ENCODE measurements at regions not wholly inside any gene's neighbourhood (a gene's known extent, or its start where the extent isn't known, plus 50 kb on each side); places are given as distances from the start of the nearest gene placed in this dataset.
"Not testable (repeated sequence)": the region's sequence is repeated elsewhere in the genome, so short reads cannot be mapped to it uniquely, and the experiment has no call there.

DNA sequence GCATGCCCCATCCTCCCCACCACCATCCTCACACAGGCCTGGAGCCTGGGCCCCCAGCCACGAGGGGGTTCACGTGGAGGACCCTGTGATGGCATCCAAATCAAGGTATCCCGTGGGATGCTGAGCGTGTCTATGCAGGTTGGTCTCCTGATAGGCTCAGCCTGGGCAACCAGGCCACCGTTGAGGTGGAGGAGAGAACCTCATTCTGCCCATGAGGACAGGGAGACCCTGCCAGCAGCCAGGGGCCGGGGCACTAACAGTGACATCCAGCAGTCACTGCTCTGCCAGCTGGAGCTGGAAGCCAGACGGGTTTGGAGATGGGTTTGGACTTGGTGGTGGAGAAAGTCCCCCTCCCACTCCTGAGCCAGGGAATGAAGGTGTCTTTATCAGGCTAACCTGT, 582.8 kb downstream of the MATN1 start:
- Histone ChIP-seq H3K4me3 (ENCODE audit: insufficient read depth, low read depth, low read length, poor library complexity, severe bottlenecking) (no peak overlapping the region), H3K4me1 (ENCODE audit: control insufficient read depth, insufficient read depth, low read length, poor library complexity, severe bottlenecking) (no peaks in the 10 kb centered on the region), H3K9me3 (ENCODE audit: control insufficient read depth, low read length) (no peaks in the 10 kb centered on the region), H3K36me3 (ENCODE audit: control insufficient read depth, insufficient read depth, low read length) (no peaks in the 10 kb centered on the region), H3K27me3 (replicated peaks; ENCODE audit: control insufficient read depth, insufficient read depth, low read length, poor library complexity, severe bottlenecking) (no peaks in the 10 kb centered on the region), H3K27ac (ENCODE audit: insufficient read depth, low read length, poor library complexity, severe bottlenecking) (no peak overlapping the region)
- no peak for DNase-seq

DNA sequence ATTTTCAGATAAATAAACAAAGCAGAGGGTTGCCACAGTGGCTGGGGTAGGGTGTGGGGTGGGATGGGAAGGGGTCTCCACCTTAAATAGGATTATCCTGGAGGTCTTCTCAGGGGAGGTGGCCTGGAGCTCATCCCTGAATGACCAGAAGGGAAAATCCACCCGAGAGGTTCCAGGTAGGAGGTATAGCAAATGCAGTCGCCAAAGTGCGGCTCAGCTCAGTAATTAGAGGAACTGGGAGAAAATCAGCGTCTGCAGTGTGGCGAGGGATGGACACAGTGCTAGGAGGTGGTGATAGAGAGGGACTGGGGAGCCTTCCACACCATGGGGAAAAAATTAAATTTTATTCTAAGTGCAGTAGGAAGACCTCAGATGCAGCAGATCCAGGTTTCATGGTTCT, 584.5 kb downstream of the MATN1 start:
- no peak overlapping the region for H3K27ac ChIP-seq (ENCODE audit: insufficient read depth, low read length, poor library complexity, severe bottlenecking)

DNA sequence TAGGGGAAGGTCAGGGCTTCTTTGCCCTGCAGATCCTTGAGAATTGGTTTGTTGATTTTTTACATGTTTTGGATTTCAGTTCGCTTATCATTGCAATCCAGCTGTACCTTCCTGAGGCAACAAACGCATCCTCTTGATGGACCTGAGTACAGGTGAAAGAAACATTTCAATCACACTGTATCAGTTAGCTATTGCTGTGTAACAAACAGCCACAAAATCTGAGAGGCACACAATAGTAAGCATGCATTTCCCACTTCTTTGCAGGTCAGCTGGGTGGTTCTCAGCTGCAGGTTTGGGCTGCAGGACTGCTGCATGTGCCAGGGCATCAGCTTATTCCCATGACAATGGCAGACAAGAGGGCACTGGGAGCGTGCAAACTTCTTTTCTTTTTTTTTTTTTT, 586.4 kb downstream of the MATN1 start:
- Histone ChIP-seq H3K4me3 (ENCODE audit: insufficient read depth, low read depth, low read length, poor library complexity, severe bottlenecking) (no peak overlapping the region), H3K27me3 (replicated peaks; ENCODE audit: control insufficient read depth, insufficient read depth, low read length, poor library complexity, severe bottlenecking) (no peaks in the 10 kb centered on the region), H3K27ac (ENCODE audit: insufficient read depth, low read length, poor library complexity, severe bottlenecking) (no peak overlapping the region), H3K9me3 (ENCODE audit: control insufficient read depth, low read length) (no peaks in the 10 kb centered on the region), H3K4me1 (ENCODE audit: control insufficient read depth, insufficient read depth, low read length, poor library complexity, severe bottlenecking) (no peaks in the 10 kb centered on the region), H3K36me3 (ENCODE audit: control insufficient read depth, insufficient read depth, low read length) (no peaks in the 10 kb centered on the region)
- no peak for DNase-seq

More for the DNA sequence above, 584.5 kb downstream of the MATN1 start:
- H3K4me1 ChIP-seq (ENCODE audit: control insufficient read depth, insufficient read depth, low read length, poor library complexity, severe bottlenecking) = no peaks in the 10 kb centered on the region
- H3K36me3 ChIP-seq (ENCODE audit: control insufficient read depth, insufficient read depth, low read length) = no peaks in the 10 kb centered on the region
- DNase-seq = no peak
- no peak overlapping the region for H3K4me3 ChIP-seq (ENCODE audit: insufficient read depth, low read depth, low read length, poor library complexity, severe bottlenecking)
- H3K9me3 ChIP-seq (ENCODE audit: control insufficient read depth, low read length) = no peaks in the 10 kb centered on the region
- H3K27me3 ChIP-seq (replicated peaks; ENCODE audit: control insufficient read depth, insufficient read depth, low read length, poor library complexity, severe bottlenecking) = no peaks in the 10 kb centered on the region

DNA sequence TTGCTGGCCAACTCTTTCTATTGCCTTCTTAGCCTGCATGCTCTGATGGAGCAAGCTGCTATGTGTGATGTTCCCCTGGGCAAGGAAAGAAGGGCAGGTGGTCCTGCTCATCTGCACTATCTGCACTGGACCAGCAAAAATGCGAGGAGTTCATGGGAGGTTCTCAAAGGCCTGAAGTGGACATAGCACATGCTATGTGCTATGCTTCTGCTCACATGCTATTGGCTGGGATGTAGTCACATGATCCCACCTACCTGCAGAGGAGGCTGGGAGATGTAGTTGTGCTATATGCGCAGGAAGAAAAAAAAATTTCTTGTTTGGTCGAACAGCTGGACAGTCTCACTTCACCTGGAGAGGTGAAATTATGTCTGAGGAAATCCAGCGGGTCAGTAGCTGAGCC, 587.7 kb downstream of the MATN1 start:
- Histone ChIP-seq H3K4me3 (ENCODE audit: insufficient read depth, low read depth, low read length, poor library complexity, severe bottlenecking) (no peak overlapping the region), H3K4me1 (ENCODE audit: control insufficient read depth, insufficient read depth, low read length, poor library complexity, severe bottlenecking) (no peaks in the 10 kb centered on the region), H3K36me3 (ENCODE audit: control insufficient read depth, insufficient read depth, low read length) (no peaks in the 10 kb centered on the region), H3K27me3 (replicated peaks; ENCODE audit: control insufficient read depth, insufficient read depth, low read length, poor library complexity, severe bottlenecking) (no peaks in the 10 kb centered on the region), H3K9me3 (ENCODE audit: control insufficient read depth, low read length) (no peaks in the 10 kb centered on the region), H3K27ac (ENCODE audit: insufficient read depth, low read length, poor library complexity, severe bottlenecking) (no peak overlapping the region)
- no peak for DNase-seq

DNA sequence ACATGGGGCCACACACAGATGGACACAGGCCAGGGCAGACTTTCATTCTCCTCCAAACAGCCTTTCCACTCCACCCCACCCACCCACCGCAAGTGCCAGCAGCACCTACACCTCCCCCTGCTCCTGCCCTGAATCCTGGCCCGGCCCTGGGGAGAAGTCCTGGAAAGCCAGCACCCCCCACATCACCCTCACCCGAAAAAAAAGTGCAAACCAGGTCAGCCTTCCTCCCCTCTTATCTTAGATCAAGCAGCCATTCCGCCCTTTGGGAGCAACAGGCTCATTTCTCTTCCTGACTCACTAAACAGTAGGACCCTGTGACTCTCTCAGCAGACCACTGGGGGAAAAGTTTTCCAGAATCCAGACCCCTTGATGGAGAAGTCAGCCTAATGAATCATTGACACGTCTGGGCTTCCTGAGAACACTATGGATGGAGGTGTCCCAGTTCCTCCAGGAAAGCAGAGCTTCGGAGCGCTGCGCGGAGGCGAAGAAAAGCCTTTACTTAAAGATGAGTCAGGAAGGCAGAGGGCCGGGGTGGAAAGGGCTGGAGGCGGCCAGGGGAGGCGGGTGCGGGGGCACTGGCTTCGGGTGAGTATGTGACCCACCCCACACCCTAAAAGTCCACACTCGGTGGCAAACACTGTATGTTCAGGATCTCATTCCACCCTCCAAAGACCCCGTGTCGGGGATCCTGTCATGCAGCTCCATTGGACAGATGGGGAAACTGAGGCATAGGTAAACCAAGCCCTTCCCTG, 588.7 kb downstream of the MATN1 start:
- no peak for DNase-seq
- H3K27ac ChIP-seq (ENCODE audit: insufficient read depth, low read length, poor library complexity, severe bottlenecking) = no peak overlapping the region
- no peaks in the 10 kb centered on the region for H3K36me3 ChIP-seq (ENCODE audit: control insufficient read depth, insufficient read depth, low read length)
- no peak overlapping the region for H3K4me3 ChIP-seq (ENCODE audit: insufficient read depth, low read depth, low read length, poor library complexity, severe bottlenecking)
- no peaks in the 10 kb centered on the region for H3K9me3 ChIP-seq (ENCODE audit: control insufficient read depth, low read length)
- H3K4me1 ChIP-seq (ENCODE audit: control insufficient read depth, insufficient read depth, low read length, poor library complexity, severe bottlenecking) = no peaks in the 10 kb centered on the region
- H3K27me3 ChIP-seq (replicated peaks; ENCODE audit: control insufficient read depth, insufficient read depth, low read length, poor library complexity, severe bottlenecking) = no peaks in the 10 kb centered on the region

DNA sequence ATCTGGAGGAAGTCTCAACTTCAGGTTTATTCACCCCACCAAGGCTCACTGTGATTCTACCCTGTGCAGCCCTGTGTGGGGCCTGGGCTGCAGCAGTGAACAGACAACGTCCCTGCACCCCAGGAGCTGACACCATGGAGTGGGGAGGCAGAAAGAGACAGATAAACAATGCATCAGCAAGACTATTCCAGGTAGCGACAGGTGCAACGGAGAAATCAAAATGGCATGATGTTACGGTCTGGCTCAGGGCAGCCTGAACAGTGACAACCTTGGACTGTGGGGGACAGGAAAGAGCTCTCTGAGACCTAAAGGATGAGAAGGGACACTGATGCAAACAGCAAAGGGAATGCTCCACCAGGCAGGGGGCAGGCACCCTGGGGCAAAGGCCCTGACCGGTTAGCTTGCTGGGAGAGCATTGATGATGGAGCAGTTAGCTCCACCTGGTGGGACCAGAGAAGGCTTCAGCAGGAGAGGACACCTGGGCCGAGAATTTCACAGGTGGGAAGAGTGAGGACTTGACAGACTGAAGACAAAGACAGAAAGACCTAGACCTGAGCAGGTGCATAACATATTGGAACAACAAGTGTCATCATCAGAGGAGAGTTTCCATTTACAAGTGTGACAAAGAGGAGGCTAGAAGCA, 589.9 kb downstream of the MATN1 start:
- H3K27ac ChIP-seq (ENCODE audit: insufficient read depth, low read length, poor library complexity, severe bottlenecking) = no peak overlapping the region
- no peaks in the 10 kb centered on the region for H3K36me3 ChIP-seq (ENCODE audit: control insufficient read depth, insufficient read depth, low read length)
- no peaks in the 10 kb centered on the region for H3K27me3 ChIP-seq (replicated peaks; ENCODE audit: control insufficient read depth, insufficient read depth, low read length, poor library complexity, severe bottlenecking)
- H3K9me3 ChIP-seq (ENCODE audit: control insufficient read depth, low read length) = no peaks in the 10 kb centered on the region
- no peaks in the 10 kb centered on the region for H3K4me1 ChIP-seq (ENCODE audit: control insufficient read depth, insufficient read depth, low read length, poor library complexity, severe bottlenecking)
- H3K4me3 ChIP-seq (ENCODE audit: insufficient read depth, low read depth, low read length, poor library complexity, severe bottlenecking) = no peak overlapping the region
- DNase-seq = no peak

DNA sequence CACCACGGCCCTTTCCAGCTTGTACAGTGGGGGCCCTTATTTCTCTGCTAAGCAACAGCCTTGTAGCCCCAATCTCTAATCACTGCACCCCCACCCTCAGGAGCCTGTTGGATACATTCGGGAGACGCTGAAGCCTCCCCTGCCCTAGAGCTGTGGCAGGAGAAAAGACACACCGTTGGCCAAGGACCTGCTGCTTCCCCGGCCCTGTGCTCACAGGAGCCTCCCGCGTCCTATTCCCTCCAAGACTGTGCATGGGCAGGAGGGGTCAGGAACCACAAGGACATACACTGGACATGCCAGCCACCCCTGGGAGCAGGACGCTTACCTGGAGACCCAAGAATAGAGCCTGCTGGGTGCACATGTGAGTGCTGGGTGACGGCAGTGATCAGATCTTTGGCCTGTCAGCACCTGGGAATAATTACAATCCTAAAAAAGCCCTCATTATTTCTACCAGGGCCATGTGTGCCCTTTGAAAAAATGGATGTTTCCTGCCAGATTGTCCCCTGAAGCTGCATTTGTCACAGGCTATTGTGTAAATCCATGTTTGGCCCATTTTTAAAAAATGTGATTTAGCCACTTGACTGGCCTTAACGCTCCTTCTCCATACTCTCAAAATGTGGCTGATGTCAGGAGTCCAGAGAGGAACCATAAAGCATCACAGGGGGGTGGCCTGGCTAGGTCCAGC, 590.6 kb downstream of the MATN1 start:
- no peaks in the 10 kb centered on the region for H3K36me3 ChIP-seq (ENCODE audit: control insufficient read depth, insufficient read depth, low read length)
- H3K4me3 ChIP-seq (ENCODE audit: insufficient read depth, low read depth, low read length, poor library complexity, severe bottlenecking) = no peak overlapping the region
- no peaks in the 10 kb centered on the region for H3K27me3 ChIP-seq (replicated peaks; ENCODE audit: control insufficient read depth, insufficient read depth, low read length, poor library complexity, severe bottlenecking)
- DNase-seq = no peak
- H3K4me1 ChIP-seq (ENCODE audit: control insufficient read depth, insufficient read depth, low read length, poor library complexity, severe bottlenecking) = no peaks in the 10 kb centered on the region
- H3K9me3 ChIP-seq (ENCODE audit: control insufficient read depth, low read length) = no peaks in the 10 kb centered on the region
- no peak overlapping the region for H3K27ac ChIP-seq (ENCODE audit: insufficient read depth, low read length, poor library complexity, severe bottlenecking)

DNA sequence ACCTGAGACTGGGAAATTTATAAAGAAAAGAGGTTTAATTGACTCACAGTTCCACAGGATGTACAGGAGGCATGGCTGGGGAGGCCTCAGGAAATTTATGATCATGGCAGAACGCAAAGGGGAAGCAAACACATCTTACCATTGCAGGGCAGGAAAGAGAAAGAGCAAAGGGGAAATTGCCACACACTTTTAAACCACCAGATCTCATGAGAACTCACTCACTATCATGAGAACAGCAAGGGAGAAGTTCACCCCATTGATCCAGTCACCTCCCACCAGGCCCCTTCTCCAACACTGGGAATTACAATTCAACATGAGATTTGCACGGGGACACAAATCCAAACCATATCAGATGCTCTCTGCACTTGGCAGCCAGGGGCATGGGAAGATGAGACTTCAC, 592.8 kb downstream of the MATN1 start:
- DNase-seq; H3K27me3 ChIP-seq (replicated peaks; ENCODE audit: control insufficient read depth, insufficient read depth, low read length, poor library complexity, severe bottlenecking); H3K4me3 ChIP-seq (ENCODE audit: insufficient read depth, low read depth, low read length, poor library complexity, severe bottlenecking); H3K36me3 ChIP-seq (ENCODE audit: control insufficient read depth, insufficient read depth, low read length); H3K9me3 ChIP-seq (ENCODE audit: control insufficient read depth, low read length); H3K27ac ChIP-seq (ENCODE audit: insufficient read depth, low read length, poor library complexity, severe bottlenecking); H3K4me1 ChIP-seq (ENCODE audit: control insufficient read depth, insufficient read depth, low read length, poor library complexity, severe bottlenecking): not testable (repeated sequence)

DNA sequence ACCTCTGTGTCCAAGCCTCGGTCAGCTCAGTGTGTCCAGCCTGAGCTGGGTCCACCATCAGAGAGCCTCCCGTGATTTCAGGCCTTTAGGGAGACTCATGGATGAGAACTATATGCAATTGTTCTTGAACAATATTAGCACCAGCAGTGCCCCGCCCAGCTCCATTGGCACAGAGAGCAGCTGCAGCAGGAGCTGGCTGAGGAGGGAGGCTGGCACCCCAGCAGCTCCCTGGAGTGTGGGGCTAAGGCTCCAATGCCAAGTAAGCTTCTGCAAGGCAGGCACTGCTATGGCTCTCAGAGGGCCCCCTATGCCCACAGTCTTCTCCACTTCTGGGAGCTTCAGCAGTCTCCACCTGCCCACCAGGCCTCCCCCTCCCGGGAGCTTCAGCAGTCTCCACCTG, 593.3 kb downstream of the MATN1 start:
- H3K4me3 ChIP-seq (ENCODE audit: insufficient read depth, low read depth, low read length, poor library complexity, severe bottlenecking) = no peak overlapping the region
- no peaks in the 10 kb centered on the region for H3K27me3 ChIP-seq (replicated peaks; ENCODE audit: control insufficient read depth, insufficient read depth, low read length, poor library complexity, severe bottlenecking)
- H3K4me1 ChIP-seq (ENCODE audit: control insufficient read depth, insufficient read depth, low read length, poor library complexity, severe bottlenecking) = no peaks in the 10 kb centered on the region
- DNase-seq = no peak
- no peak overlapping the region for H3K27ac ChIP-seq (ENCODE audit: insufficient read depth, low read length, poor library complexity, severe bottlenecking)
- H3K36me3 ChIP-seq (ENCODE audit: control insufficient read depth, insufficient read depth, low read length) = no peaks in the 10 kb centered on the region
- H3K9me3 ChIP-seq (ENCODE audit: control insufficient read depth, low read length) = no peaks in the 10 kb centered on the region

DNA sequence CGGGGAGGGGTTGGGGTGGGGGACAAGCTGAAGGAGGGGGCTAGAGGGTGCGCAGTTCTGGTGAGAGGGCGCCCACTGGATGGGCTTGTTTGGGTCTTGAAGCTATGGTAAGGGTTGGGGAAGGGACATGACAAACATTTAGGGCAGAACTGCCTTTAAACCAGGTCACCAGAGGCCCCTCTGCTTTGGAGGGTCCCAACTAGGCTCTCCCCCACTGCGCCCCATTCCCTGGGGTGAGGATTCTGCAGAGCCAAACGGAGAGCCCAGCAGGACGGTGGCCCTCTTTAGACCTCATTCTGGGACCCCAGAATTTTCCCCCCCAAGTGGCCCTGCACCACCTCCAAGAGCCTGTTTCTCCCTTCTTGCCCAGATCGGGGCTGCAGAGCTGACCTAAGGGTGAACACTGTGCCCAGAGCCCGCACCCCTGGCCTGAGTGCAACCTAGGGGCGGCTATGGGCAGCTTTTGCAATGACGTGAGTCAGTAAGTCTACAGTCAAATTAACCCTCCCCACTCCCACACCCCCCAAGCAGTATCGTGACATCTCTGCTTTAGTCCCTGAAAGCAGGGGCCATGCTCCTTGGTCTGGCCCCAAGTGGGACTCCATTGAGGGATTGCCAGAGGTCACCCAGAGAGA, 593.8 kb downstream of the MATN1 start:
- DNase-seq = no peak
- Histone ChIP-seq H3K36me3 (ENCODE audit: control insufficient read depth, insufficient read depth, low read length) (no peaks in the 10 kb centered on the region), H3K9me3 (ENCODE audit: control insufficient read depth, low read length) (no peaks in the 10 kb centered on the region), H3K27ac (ENCODE audit: insufficient read depth, low read length, poor library complexity, severe bottlenecking) (no peak overlapping the region), H3K4me1 (ENCODE audit: control insufficient read depth, insufficient read depth, low read length, poor library complexity, severe bottlenecking) (no peaks in the 10 kb centered on the region), H3K27me3 (replicated peaks; ENCODE audit: control insufficient read depth, insufficient read depth, low read length, poor library complexity, severe bottlenecking) (no peaks in the 10 kb centered on the region), H3K4me3 (ENCODE audit: insufficient read depth, low read depth, low read length, poor library complexity, severe bottlenecking) (no peak overlapping the region)
